Gastrocnemius medialis (tissue), 4 donors: ENCODE measurements at regions not wholly inside any gene's neighbourhood (a gene's known extent, or its start where the extent isn't known, plus 50 kb on each side); places are given as distances from the start of the nearest gene placed in this dataset.
"Not testable (repeated sequence)": the region's sequence is repeated elsewhere in the genome, so short reads cannot be mapped to it uniquely, and the experiment has no call there.

Experiments
- ATAC-seq, 2 donors: fragments of 150-250 bp; one replicate each; pipeline ENCODE4 v1.9.1; 2016
- DNase-seq, 2 donors: peaks; one replicate each; pipeline ENCODE4 v3.0.0-alpha.2; 2019
- H3K27ac ChIP-seq, 4 donors: fragments of 200-600 bp; sonication (generic); 1 replicate in 1 of 4; 2 replicates in 3 of 4; pipeline ENCODE4 v1.5.1; 2016 to 2018; ENCODE audit warnings: mild to moderate bottlenecking in 2 of 4, moderate library complexity in 1 of 4
- H3K27me3 ChIP-seq, 3 donors: fragments of 200-600 bp; sonication (generic) in 2 of 3; 1 replicate in 1 of 3; 2 replicates in 2 of 3; pipeline versions ENCODE4 v1.5.1 to v1.6.0; 2016 to 2019; ENCODE audit warnings: mild to moderate bottlenecking in 1 of 3, moderate library complexity in 1 of 3
- H3K36me3 ChIP-seq, 2 donors: fragments of 200-600 bp; sonication (generic) in 1 of 2; one replicate each; pipeline ENCODE4 v1.5.1; 2017 to 2018
- H3K4me1 ChIP-seq, 2 donors: fragments of 200-600 bp; sonication (generic) in 1 of 2; one replicate each; pipeline ENCODE4 v1.5.1; 2016 to 2017; ENCODE audit warnings: mild to moderate bottlenecking in 2 of 2
- H3K4me3 ChIP-seq, 4 donors: fragments of 200-600 bp; sonication (generic) in 3 of 4; 1 replicate in 1 of 4; 2 replicates in 3 of 4; pipeline ENCODE4 v1.5.1; 2016 to 2019; ENCODE audit warnings: mild to moderate bottlenecking in 2 of 4
- H3K9me3 ChIP-seq, 3 donors: fragments of 200-600 bp; sonication (generic) in 2 of 3; 1 replicate in 1 of 3; 2 replicates in 2 of 3; pipeline ENCODE4 v1.5.1; 2016 to 2019
- CTCF ChIP-seq, 5 experiments: fragments of 450-650 bp in 3 of 5; fragments of 200-600 bp in 2 of 5; sonication (generic) in 2 of 5; IDR thresholded peaks in 4 of 5; conservative IDR thresholded peaks in 1 of 5; 1 replicate in 4 of 5; 2 replicates in 1 of 5; pipeline ENCODE4 v1.5.1; 2016 to 2019; ENCODE audit warnings: antibody characterized with exemption in 5 of 5, mild to moderate bottlenecking in 3 of 5, moderate library complexity in 3 of 5
- POLR2A ChIP-seq, 2 donors: fragments of 450-650 bp; IDR thresholded peaks; one replicate each; pipeline ENCODE4 v1.6.1; 2017; ENCODE audit warnings: antibody characterized with exemption in 2 of 2, mild to moderate bottlenecking in 2 of 2, moderate library complexity in 2 of 2
- in situ Hi-C, 4 donors: fragments of 200-750 bp; cut with MboI; loops; one replicate each; pipeline versions ENCODE4 v1.15.0 to v1.8.0; 2017; ENCODE audit warnings: low sequenced_read_pairs in 4 of 4
- intact Hi-C: fragments of 100-400 bp; cut with DNase I; formaldehyde crosslinking; loops from one replicate; pipeline ENCODE4 v1.15.1; 2023; ENCODE audit warnings: low total_unique reads

DNA sequence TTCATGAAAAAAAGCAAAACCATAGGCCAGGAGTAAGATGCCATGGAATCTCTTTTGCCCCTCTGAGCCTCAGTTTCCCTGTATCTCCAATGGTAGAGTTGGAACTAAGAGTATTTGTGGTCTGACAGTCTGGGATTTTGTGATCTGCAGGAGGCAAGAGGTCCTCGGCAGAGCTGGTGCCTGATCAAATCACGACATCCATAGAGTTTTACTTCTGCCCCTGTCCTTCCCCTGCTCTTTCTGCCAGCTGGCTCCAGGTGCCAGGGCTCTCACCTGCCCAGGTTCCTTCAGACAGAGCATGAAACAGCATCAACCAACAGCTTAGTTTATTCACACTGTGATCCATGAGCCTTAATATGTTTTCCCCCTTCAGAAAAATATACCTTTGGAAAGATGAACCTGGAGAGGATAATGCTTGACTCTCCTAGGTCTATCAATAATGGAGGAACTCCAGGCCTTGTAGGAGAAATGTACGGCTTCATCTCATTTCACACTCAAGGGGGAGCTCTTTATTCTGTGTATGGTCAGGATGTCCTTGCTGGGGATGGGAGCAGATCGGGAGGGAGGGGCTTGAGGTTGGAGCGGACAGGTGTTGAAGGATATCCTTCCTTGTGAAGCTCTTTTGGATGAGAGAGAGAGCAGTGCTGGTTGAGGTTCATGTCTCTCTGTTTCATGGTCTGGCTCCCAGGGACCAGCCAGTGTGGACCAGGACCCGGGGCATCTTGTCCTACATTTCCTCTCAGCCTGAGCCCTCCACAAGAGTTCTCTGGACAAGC is 309.9 kb downstream of the RPLP1 start:
- Histone ChIP-seq H3K4me1 (no peaks in the 10 kb centered on the region), H3K27ac (no peak overlapping the region), H3K27me3 (peaks cover 0 to 3% (median 0%) of the 10 kb centered on the region in 3 donors), H3K4me3 (no peak overlapping the region), H3K9me3 (no peaks in the 10 kb centered on the region), H3K36me3 (no peaks in the 10 kb centered on the region)
- in situ Hi-C loops (no loop called here), intact Hi-C loops (no loop called here)
- DNase-seq (no peak), ATAC-seq (no peak)
- TF ChIP-seq POLR2A (IDR thresholded peaks at IDR 0.05) (no peak), CTCF (IDR thresholded peaks at IDR 0.05 in 4 of 5, conservative IDR thresholded peaks at IDR 0.05 in 1 of 5) (no peak)

DNA sequence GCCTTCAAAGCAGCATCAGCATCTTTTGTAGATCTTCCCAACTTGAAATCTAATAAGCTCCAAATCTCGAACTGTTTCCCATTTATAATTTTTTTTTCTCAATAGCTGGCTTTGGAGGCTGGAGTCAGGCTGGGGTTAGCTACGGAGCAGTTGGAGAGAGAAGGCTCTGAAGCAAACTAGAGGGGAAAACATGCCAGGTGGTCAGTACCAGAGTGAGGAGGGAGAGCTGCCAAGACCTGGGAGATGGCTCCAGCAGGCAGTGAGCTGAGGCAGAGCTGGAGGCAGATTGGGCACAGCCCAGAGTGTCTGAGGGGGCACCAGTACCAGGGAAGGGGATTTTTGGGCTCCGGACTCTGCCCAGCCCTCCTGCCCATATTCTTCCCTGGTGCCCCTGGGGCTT is 311.2 kb downstream of the RPLP1 start:
- ATAC-seq (no peak), DNase-seq (no peak)
- H3K36me3 ChIP-seq, result no peaks in the 10 kb centered on the region
- H3K4me3 ChIP-seq, result no peak overlapping the region
- intact Hi-C loops (no loop called here), in situ Hi-C loops (no loop called here)
- TF ChIP-seq POLR2A (IDR thresholded peaks at IDR 0.05) (no peak), CTCF (IDR thresholded peaks at IDR 0.05 in 4 of 5, conservative IDR thresholded peaks at IDR 0.05 in 1 of 5) (no peak)
- no peaks in the 10 kb centered on the region for H3K9me3 ChIP-seq
- peaks cover 0 to 10% (median 0%) of the 10 kb centered on the region in 3 donors for H3K27me3 ChIP-seq
- H3K27ac ChIP-seq, result no peak overlapping the region
- no peaks in the 10 kb centered on the region for H3K4me1 ChIP-seq

GRCh38 chr15:69766156-69766555 is 313.5 kb downstream of the RPLP1 start:
- in situ Hi-C loops, result no loop called here
- DNase-seq (no peak), ATAC-seq (no peak)
- H3K4me1 ChIP-seq, result no peaks in the 10 kb centered on the region
- peaks cover 0 to 10% (median 3%) of the 10 kb centered on the region in 3 donors for H3K27me3 ChIP-seq
- intact Hi-C loops, result no loop called here
- H3K4me3 ChIP-seq, result no peak overlapping the region
- no peak overlapping the region for H3K27ac ChIP-seq
- H3K9me3 ChIP-seq, result no peaks in the 10 kb centered on the region
- TF ChIP-seq POLR2A (IDR thresholded peaks at IDR 0.05) (no peak), CTCF (IDR thresholded peaks at IDR 0.05 in 4 of 5, conservative IDR thresholded peaks at IDR 0.05 in 1 of 5) (no peak)
- no peaks in the 10 kb centered on the region for H3K36me3 ChIP-seq

DNA sequence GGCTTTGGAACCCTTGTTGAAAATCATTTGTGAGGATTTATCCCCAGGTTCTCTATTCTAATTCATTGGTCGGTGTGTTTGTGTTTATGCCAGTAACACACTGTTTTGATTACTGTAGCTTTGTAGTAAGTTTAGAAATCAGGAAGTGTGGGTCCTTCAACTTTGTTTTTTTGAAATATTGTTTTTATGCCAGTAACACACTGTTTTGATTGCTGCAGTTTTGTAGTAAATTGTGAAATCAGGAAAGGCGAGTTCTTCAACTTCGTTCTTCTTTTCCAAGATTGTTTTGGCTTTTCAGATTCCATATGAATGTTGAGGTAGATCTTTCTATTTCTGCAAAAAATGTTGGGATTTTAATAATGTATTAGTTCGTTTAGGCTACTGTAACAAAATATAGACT is 314.6 kb downstream of the RPLP1 start:
- in situ Hi-C loops, result no loop called here
- no peak for TF ChIP-seq CTCF (IDR thresholded peaks at IDR 0.05 in 4 of 5, conservative IDR thresholded peaks at IDR 0.05 in 1 of 5)
- no peak for TF ChIP-seq POLR2A (IDR thresholded peaks at IDR 0.05)

GRCh38 chr15:69769336-69769735 is 316.7 kb downstream of the RPLP1 start:
- H3K4me1 ChIP-seq, H3K4me3 ChIP-seq, ATAC-seq, DNase-seq, intact Hi-C loops, in situ Hi-C loops, H3K27ac ChIP-seq, H3K9me3 ChIP-seq, H3K36me3 ChIP-seq, H3K27me3 ChIP-seq: not testable (repeated sequence)

More for the DNA sequence above, 314.6 kb downstream of the RPLP1 start:
- Histone ChIP-seq H3K27me3 (peaks cover 0 to 10% (median 3%) of the 10 kb centered on the region in 3 donors), H3K4me1 (no peaks in the 10 kb centered on the region), H3K36me3 (no peaks in the 10 kb centered on the region), H3K4me3 (no peak overlapping the region), H3K27ac (no peak overlapping the region), H3K9me3 (no peaks in the 10 kb centered on the region)
- intact Hi-C loops, result no loop called here
- ATAC-seq (no peak), DNase-seq (no peak)

DNA sequence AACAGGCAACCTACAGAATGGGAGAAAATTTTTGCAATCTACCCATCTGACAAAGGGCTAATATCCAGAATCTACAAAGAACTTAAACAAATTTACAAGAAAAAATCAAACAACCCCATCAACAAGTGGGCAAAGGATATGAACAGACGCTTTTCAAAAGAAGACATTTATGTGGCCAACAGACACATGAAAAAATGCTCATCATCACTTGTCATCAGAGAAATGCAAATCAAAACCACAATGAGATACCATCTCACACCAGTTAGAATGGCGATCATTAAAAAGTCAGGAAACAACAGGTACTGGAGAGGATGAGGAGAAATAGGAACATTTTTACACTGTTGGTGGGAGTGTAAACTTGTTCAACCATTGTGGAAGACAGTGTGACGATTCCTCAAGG is 321.6 kb downstream of the RPLP1 start:
- DNase-seq, ATAC-seq, H3K4me1 ChIP-seq, H3K4me3 ChIP-seq, H3K9me3 ChIP-seq, H3K27ac ChIP-seq, H3K36me3 ChIP-seq, in situ Hi-C loops, H3K27me3 ChIP-seq, intact Hi-C loops: not testable (repeated sequence)

- intact Hi-C loops, ATAC-seq, H3K4me3 ChIP-seq: not testable (repeated sequence)
These were observed 322.1 kb downstream of the RPLP1 start for GRCh38 chr15:69774711-69775110.

More at GRCh38 chr15:69774711-69775110, 322.1 kb downstream of the RPLP1 start:
- in situ Hi-C loops, H3K27ac ChIP-seq, H3K9me3 ChIP-seq, DNase-seq, H3K4me1 ChIP-seq, H3K27me3 ChIP-seq, H3K36me3 ChIP-seq: not testable (repeated sequence)
